CD4-positive, alpha-beta T cell treated with Interleukin-12 subunit alpha and Interleukin-12 subunit beta, for 1 hour (primary cell): ENCODE measurements at regions not wholly inside any gene's neighbourhood (a gene's known extent, or its start where the extent isn't known, plus 50 kb on each side); places are given as distances from the start of the nearest gene placed in this dataset.

Source experiments
- DNase-seq: peaks from one replicate; pipeline ENCODE4 v3.0.0-alpha.2; 2020

DNA sequence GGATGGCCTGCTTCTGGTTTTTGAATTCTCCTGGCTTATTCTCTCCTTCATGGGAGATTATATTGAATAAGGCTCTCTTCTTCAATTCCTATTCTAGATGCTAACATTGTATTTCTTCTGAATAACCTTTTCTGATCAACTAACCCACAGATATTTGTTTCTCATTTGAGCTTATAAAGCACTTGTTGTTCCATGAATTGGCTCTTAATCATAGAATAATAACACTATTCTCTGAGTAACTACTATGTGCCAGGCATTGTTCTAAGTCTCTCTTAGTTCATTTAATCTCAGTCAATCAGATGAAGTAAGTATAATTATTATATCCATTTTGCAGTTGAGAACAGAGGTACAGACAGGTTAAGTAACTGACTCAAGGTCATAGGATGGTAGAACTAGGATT, 136.3 kb upstream of the MLIP start:
- no peak for DNase-seq

DNA sequence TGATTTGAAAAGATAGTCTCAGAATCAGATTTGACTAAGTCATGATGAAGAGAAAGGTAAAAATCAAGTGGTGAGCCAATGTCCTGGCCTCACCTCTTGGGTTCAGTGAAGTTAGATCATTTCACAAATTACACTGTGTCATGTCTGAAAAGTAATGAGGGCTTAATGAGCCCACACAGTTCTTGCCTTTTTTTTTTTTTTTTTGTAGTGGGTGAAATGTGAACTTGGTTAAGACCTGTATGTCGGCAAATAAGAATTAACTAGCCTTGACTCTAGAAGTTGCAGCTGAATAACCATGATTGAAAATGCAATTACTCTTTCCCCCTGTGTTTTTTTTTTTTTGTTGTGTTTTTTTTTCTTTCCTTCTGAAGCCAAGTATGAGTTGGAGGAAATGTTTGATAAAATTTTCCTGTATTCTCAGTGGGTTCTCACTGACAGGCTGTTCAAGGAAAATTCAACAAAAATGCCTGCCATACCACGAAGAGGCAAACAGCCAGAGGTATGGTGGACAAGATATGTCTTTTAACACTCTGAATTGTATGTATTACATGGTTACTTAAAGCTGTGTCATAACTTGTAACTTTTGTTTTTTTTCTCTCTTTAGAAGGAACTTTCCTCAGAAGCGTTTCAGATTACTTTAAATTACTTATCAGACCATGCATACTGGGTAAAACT, 135.2 kb upstream of the MLIP start:
- no peak for DNase-seq

GRCh38 chr6:53977551-53977950, 133.7 kb upstream of the MLIP start:
- DNase-seq, result no peak

- DNase-seq, result peak; percentile 19
Measured at GRCh38 chr6:53979468-53980067, 131.7 kb upstream of the MLIP start.

DNA sequence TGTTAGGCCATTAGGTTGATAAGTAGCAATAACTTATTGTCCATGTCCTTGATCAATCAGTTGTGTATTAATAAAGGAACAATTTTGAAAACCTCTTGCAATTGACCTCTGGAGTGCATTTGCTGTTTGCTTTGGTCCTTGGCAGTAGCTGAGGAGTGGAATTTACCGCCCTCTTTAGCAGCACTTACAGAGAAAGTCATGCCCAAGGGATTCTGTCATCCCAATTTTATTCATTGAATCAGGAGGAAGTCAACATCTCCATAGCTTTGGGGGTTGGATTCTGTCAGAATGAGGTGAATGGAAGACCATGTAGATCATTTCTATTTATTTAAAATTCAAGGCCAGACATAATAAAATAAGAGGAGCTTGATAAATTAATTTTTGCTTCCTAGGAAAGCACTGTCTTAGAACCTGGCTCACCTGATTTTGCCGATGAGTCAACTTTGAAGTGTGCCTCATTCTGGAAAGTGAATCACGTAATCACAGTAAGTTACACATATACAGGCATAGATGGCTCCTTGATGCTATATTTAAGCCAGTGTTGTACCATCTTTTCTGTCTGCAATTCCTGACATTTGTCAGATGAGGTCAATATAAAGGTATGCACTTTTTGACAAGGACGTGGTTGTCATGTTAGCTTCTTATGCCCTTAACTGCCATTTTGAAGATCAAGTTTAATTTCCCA, 128.7 kb upstream of the MLIP start:
- DNase-seq, result no peak

GRCh38 chr6:53983301-53983700, 127.9 kb upstream of the MLIP start:
- DNase-seq, result no peak

DNA sequence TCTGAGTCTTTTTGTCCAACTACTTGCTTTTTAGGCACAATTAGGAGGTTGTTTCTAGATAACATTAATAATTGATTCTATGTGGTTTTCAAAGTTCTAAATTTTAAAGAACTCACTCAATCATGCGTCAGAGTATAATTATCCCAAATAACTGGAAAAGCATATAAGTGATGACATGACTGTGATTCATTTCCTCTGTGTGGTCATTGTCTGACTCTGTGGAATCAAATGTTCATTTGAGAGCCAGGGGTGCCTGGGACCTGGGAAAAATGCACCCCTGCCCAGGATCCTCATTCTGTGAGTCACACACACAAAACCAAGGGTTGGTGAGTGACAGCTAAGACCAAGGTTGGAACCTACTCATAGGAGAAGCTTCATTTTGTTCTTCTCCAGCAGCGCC, 127.1 kb upstream of the MLIP start:
- DNase-seq, result no peak

DNA sequence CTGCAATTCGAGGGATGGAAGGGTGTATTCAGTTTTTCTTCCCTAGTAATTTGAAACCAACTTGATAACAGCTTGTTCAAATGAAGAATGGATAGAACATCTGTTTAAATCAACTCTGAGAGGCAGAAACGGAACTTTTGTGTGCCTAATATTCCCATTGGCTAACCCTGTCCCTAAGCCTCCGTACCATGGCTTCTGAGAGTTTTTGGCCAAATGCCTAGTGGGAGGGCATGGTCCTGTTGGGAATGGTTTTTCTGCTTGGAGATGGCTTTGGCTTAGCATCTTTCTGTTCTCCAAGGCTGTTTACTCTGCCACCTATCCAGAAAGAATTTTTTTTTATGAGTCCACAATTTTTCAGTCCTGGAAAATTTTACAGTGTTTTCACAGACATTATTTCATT, 126.7 kb upstream of the MLIP start:
- DNase-seq, result no peak

- no peak for DNase-seq
Measured at GRCh38 chr6:53985366-53985765, 125.9 kb upstream of the MLIP start.

GRCh38 chr6:53986165-53986720, 125.0 kb upstream of the MLIP start:
- no peak for DNase-seq

- DNase-seq, result no peak
Measured at GRCh38 chr6:53986721-53987521, 124.3 kb upstream of the MLIP start.

- no peak for DNase-seq
Measured at GRCh38 chr6:53987522-53987888, 123.7 kb upstream of the MLIP start.

- no peak for DNase-seq
Measured at GRCh38 chr6:53989504-53989903, 121.7 kb upstream of the MLIP start.

- DNase-seq, result no peak
Measured at GRCh38 chr6:53992522-53992921, 118.7 kb upstream of the MLIP start.

GRCh38 chr6:53994201-53994600, 117.0 kb upstream of the MLIP start:
- no peak for DNase-seq

DNA sequence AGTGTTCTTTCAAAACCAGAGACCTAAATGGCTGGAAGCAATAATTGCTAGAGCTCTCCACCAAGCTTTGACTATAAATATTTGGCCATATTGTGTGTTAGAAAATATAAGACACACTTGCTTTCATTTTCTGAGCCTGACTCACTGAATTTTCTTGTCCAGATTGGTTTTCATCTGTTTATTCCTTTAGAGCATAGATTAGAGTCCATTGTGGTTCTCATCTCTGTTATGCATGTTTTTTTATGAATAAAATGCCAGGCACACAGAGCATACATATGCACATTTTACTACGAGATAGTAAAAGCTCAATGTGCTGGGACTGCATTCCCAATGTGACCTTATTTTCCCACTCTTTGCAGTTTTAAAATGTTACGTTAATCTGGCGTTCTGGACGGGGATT, 115.3 kb upstream of the MLIP start:
- no peak for DNase-seq

- no peak for DNase-seq
Measured at GRCh38 chr6:53998303-53998702, 112.9 kb upstream of the MLIP start.

- DNase-seq, result no peak
Measured at GRCh38 chr6:53999088-53999755, 112.0 kb upstream of the MLIP start.

DNA sequence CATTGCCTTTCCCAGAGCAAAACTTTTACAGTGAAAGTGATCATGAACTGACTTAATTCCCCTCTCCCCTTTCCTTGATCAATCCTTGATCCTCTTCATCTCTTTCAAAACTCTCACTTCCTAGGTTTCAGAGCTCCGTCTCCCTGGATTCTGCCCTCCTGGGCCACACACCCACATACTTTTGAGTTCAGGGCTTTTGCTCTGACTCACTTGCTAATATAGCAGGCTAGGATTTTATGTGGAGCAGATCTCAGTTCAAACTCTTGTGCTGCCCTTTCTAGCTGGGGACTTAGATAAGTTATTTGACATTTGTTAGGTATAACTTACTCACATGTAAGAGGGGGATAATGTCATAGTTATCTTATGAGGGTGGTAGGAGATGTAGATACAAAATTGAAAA, 109.1 kb upstream of the MLIP start:
- no peak for DNase-seq

DNA sequence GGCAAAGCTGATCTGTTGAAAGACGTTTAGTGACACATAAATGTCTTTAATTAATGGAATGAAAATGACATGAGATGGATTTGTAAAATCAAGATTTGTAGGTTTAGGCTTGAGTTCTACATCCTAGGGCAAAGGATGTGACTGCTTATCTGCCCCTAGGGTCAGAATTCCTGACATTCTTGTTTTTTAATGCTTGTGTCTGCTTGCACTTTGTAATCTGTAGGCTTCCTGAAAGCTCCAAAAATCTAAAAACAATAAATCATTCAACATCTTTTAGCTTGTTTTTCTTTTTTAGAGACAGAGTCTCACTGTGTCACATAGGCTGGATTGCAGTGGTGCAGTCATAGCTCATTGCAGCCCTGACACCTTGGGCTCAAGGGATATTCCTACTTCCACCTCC, 107.9 kb upstream of the MLIP start:
- no peak for DNase-seq

- no peak for DNase-seq
Measured at GRCh38 chr6:54008589-54008988, 102.7 kb upstream of the MLIP start.

DNA sequence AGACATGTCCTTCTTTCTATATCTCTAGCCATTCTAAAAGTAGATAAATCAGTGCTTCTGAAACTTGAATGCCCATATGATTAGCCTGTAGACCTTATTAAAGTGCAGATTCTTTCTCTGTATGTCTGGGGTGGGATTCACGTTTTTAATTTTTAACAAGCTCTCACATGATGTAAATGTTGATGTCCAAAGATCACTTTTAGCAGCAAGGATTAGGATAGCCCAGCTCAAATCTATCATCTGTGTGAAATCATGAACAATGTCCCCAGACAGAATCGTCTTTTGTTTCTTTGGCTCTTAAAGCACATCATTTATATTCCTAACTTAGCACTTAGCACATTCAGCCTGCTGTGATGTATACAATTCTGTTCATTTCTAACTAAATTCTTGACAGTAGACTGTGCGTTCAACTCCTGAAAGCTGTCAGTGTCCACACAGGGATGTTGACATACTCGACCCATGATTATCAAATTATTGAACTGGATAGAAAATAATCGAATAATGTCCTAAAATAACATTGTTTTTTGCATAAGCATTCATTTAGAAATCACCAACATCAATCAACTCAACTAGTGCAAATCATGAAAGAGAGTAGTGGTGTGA, 102.1 kb upstream of the MLIP start:
- no peak for DNase-seq
